Endodermal cell (in vitro differentiated cells): ENCODE measurements at regions not wholly inside any gene's neighbourhood (a gene's known extent, or its start where the extent isn't known, plus 50 kb on each side); places are given as distances from the start of the nearest gene placed in this dataset.

Experiments used
- DNase-seq: peaks from one replicate; pipeline ENCODE4 v3.0.0-alpha.2; 2017
- H3K27ac ChIP-seq: 2 replicates; pipeline ENCODE4 v1.5.1; 2013; ENCODE audit warnings: mild to moderate bottlenecking, low read depth, low read length, moderate library complexity
- H3K27me3 ChIP-seq: 2 replicates; pipeline ENCODE4 v1.6.1; 2013; ENCODE audit warnings: mild to moderate bottlenecking, low read length, moderate library complexity; ENCODE audit not compliant: insufficient read depth, control insufficient read depth, poor library complexity, severe bottlenecking
- H3K36me3 ChIP-seq: 2 replicates; pipeline ENCODE4 v1.7.0; 2013; ENCODE audit warnings: mild to moderate bottlenecking, low read length, moderate library complexity; ENCODE audit not compliant: control insufficient read depth, insufficient read depth
- H3K4me1 ChIP-seq: one replicate; pipeline ENCODE4 v1.7.0; 2013; ENCODE audit warnings: low read length; ENCODE audit not compliant: control insufficient read depth, insufficient read depth
- H3K4me3 ChIP-seq: 2 replicates; pipeline ENCODE4 v1.5.1; 2013; ENCODE audit warnings: mild to moderate bottlenecking, low read length, moderate library complexity
- H3K9ac ChIP-seq: 2 replicates; pipeline ENCODE4 v1.6.1; 2013; ENCODE audit warnings: mild to moderate bottlenecking, low read length, moderate library complexity; ENCODE audit not compliant: poor library complexity, severe bottlenecking; ENCODE audit errors: extremely low read depth
- H3K9me3 ChIP-seq: 2 replicates; pipeline ENCODE4 v1.6.1; 2013; ENCODE audit warnings: mild to moderate bottlenecking, low read length, moderate library complexity; ENCODE audit not compliant: control insufficient read depth
- H3K27ac Mint-ChIP-seq: 2 replicates; pipeline ENCODE4 v1.8.0; 2020; ENCODE audit warnings: mixed read lengths
- H3K27me3 Mint-ChIP-seq: 2 replicates; pipeline ENCODE4 v1.8.0; 2021; ENCODE audit warnings: mild to moderate bottlenecking, mixed read lengths; ENCODE audit not compliant: insufficient read depth
- H3K36me3 Mint-ChIP-seq: 2 replicates; pipeline ENCODE4 v1.8.0; 2020; ENCODE audit warnings: low read depth, mixed read lengths
- H3K4me1 Mint-ChIP-seq: 2 replicates; pipeline ENCODE4 v1.8.0; 2020; ENCODE audit warnings: mixed read lengths
- H3K4me3 Mint-ChIP-seq: 2 replicates; pipeline ENCODE4 v1.8.0; 2020; ENCODE audit warnings: mild to moderate bottlenecking, moderate library complexity, mixed read lengths
- H3K9me3 Mint-ChIP-seq: 2 replicates; pipeline ENCODE4 v1.8.0; 2020; ENCODE audit warnings: mild to moderate bottlenecking, mixed read lengths
- WGBS, 2 experiments: methylation state at CpG; one replicate each; pipeline versions ENCODE4 v1.1.5 to v1.1.7; 2013; ENCODE audit warnings: missing lambda C conversion rate in 2 of 2, mixed read lengths in 1 of 2; ENCODE audit not compliant: insufficient coverage in 1 of 2, insufficient read length in 1 of 2; 5-methylcytosine and 5-hydroxymethylcytosine counted together
- TF ChIP-seq, protein P1 (sequence below): fragments of 200-600 bp; sonication (generic); conservative IDR thresholded peaks from 2 replicates; pipeline ENCODE4 v1.5.0; 2021; ENCODE audit warnings: antibody characterized with exemption, mild to moderate bottlenecking

DNA sequence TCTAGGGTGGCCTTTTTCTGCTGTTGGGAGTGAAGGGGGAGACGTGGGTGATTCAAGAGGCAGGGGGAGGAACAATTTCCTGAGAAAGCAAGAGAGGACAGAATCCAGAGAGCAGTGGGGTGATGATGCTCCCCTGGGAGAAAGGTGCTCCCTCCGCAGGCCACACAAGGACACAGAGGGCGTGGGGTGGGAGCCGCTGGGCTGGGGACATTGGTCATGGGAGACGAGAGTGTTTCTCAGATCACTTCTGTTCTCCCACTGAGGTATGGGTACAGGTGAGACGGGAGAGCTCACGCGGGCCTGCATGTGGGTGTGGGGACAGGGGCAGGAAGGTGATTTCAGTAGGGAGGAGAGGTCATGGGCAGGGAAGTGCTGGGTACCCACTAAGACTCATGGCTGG, 259.5 kb upstream of the CTBP2 start:
- H3K9ac ChIP-seq: no peak overlapping the region
- no peaks in the 10 kb centered on the region for H3K27me3 ChIP-seq
- H3K27ac ChIP-seq: no peak overlapping the region
- Mint-ChIP-seq H3K27ac (no peak overlapping the region), H3K27me3 (peaks cover 9% of the 10 kb centered on the region), H3K36me3 (no peaks in the 10 kb centered on the region), H3K4me1 (no peaks in the 10 kb centered on the region), H3K4me3 (no peak overlapping the region), H3K9me3 (peaks cover 2% of the 10 kb centered on the region)
- DNase-seq: no peak
- 90 to 97% methylated on average over 4 to 8 of the region's 8 CpGs for WGBS, 2 experiments
- no peaks in the 10 kb centered on the region for H3K9me3 ChIP-seq
- H3K4me1 ChIP-seq: no peaks in the 10 kb centered on the region
- TF ChIP-seq, protein P1, sequence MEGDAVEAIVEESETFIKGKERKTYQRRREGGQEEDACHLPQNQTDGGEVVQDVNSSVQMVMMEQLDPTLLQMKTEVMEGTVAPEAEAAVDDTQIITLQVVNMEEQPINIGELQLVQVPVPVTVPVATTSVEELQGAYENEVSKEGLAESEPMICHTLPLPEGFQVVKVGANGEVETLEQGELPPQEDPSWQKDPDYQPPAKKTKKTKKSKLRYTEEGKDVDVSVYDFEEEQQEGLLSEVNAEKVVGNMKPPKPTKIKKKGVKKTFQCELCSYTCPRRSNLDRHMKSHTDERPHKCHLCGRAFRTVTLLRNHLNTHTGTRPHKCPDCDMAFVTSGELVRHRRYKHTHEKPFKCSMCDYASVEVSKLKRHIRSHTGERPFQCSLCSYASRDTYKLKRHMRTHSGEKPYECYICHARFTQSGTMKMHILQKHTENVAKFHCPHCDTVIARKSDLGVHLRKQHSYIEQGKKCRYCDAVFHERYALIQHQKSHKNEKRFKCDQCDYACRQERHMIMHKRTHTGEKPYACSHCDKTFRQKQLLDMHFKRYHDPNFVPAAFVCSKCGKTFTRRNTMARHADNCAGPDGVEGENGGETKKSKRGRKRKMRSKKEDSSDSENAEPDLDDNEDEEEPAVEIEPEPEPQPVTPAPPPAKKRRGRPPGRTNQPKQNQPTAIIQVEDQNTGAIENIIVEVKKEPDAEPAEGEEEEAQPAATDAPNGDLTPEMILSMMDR: no peak
- no peaks in the 10 kb centered on the region for H3K36me3 ChIP-seq
- no peak overlapping the region for H3K4me3 ChIP-seq

DNA sequence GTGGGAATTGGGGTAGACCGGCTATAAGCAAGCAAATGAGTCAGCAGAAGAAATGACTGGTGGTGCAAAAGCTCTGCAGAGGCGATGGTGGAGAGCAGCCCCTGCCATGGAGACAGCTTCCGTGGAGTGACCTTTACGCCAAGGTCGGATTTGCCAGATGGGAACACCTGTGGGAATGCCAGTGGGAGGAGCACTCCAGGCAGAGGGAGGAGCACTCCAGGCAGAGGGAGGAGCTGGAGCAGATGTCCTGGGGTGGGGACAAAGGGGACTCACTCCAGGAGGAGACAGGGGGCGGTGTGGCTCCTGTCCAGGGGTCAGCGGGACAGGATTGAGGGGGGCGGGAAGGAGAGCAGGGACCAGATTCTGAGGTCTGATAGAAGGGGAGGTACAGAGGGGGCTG, 258.8 kb upstream of the CTBP2 start:
- WGBS, 2 experiments: 74 to 78% methylated on average over 5 to 8 of the region's 8 CpGs
- no peak overlapping the region for H3K4me3 Mint-ChIP-seq

DNA sequence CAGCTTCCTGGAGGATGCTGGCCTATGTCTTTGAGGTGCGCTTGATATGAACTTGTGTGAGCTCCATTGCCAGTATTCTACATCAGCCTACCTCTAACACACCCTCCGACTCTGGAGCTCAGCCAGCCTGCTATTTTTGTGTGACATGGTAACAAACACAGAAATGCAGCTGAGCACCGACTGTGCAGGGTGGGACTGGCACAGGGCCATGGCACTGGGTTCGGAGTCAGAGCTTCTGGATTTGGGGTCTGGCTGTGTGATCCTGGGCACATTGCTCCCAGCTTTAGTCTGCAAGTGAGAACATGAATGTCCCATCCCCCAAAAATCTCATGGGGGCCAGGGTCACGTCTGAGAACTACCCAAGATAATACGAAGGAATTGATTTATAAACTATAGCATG, 257.2 kb upstream of the CTBP2 start:
- Histone ChIP-seq H3K27me3 (no peaks in the 10 kb centered on the region), H3K4me1 (no peaks in the 10 kb centered on the region), H3K9me3 (no peaks in the 10 kb centered on the region), H3K36me3 (no peaks in the 10 kb centered on the region), H3K27ac (no peak overlapping the region), H3K9ac (no peak overlapping the region), H3K4me3 (no peak overlapping the region)
- 92 to 94% methylated on average over 4 to 6 of the region's 6 CpGs for WGBS, 2 experiments
- Mint-ChIP-seq H3K4me3 (no peak overlapping the region), H3K4me1 (no peaks in the 10 kb centered on the region), H3K27ac (no peak overlapping the region), H3K9me3 (peaks cover 2% of the 10 kb centered on the region), H3K36me3 (no peaks in the 10 kb centered on the region), H3K27me3 (no peaks in the 10 kb centered on the region)
- TF ChIP-seq, protein P1: no peak
- DNase-seq: no peak

More for the DNA sequence above, 258.8 kb upstream of the CTBP2 start:
- Histone ChIP-seq H3K27ac (no peak overlapping the region), H3K4me3 (no peak overlapping the region), H3K4me1 (no peaks in the 10 kb centered on the region), H3K9me3 (no peaks in the 10 kb centered on the region), H3K36me3 (no peaks in the 10 kb centered on the region), H3K27me3 (no peaks in the 10 kb centered on the region), H3K9ac (no peak overlapping the region)
- TF ChIP-seq, protein P1: no peak
- H3K9me3 Mint-ChIP-seq: peaks cover 2% of the 10 kb centered on the region
- no peaks in the 10 kb centered on the region for H3K36me3 Mint-ChIP-seq
- H3K27ac Mint-ChIP-seq: no peak overlapping the region
- no peaks in the 10 kb centered on the region for H3K4me1 Mint-ChIP-seq
- DNase-seq: no peak
- H3K27me3 Mint-ChIP-seq: peaks cover 3% of the 10 kb centered on the region
